GM12878 (cell line): ENCODE measurements at regions not wholly inside any gene's neighbourhood (a gene's known extent, or its start where the extent isn't known, plus 50 kb on each side); places are given as distances from the start of the nearest gene placed in this dataset.

Experiments used
- FOS ChIP-seq: IDR thresholded peaks from 3 replicates; pipeline ENCODE4 v1.6.1; 2011; ENCODE audit warnings: borderline replicate concordance; ENCODE audit not compliant: insufficient read length; ENCODE audit errors: extremely low read depth
- NR2F1 ChIP-seq: fragments of 450-650 bp; conservative IDR thresholded peaks from 2 replicates; pipeline ENCODE4 v1.6.1; 2017; ENCODE audit warnings: mild to moderate bottlenecking
- YY1 ChIP-seq: IDR thresholded peaks from 2 replicates; pipeline ENCODE4 v1.6.1; 2011; ENCODE audit warnings: low read depth, mild to moderate bottlenecking, low read length

- TF ChIP-seq YY1 (no peak), NR2F1 (no peak), FOS (no peak)
These were observed 300.6 kb downstream of the TDRD15 start for GRCh38 chr2:21424375-21424774.
